ENCODE measurements at regions not wholly inside any gene's neighbourhood (a gene's known extent, or its start where the extent isn't known, plus 50 kb on each side); places are given as distances from the start of the nearest gene placed in this dataset.

GRCh38 chr2:104654811-104655210, 199.1 kb upstream of the POU3F3 start:
- Mint-ChIP-seq H3K36me3 (ENCODE audit: insufficient read depth in 1 of 3, low read depth in 3 of 3) (no peaks in the 10 kb centered on the region), H3K27ac (no peak overlapping the region), H3K4me1 (peaks cover 31 to 35% of the 10 kb centered on the region in 2 experiments), H3K4me3 (no peak overlapping the region), H3K27me3 (ENCODE audit: low read depth) (peaks cover 18% of the 10 kb centered on the region), H3K9me3 (no peaks in the 10 kb centered on the region)
- no peak overlapping the region for H2BK5ac ChIP-seq (ENCODE audit: insufficient read length, low read length)
- H2BK20ac ChIP-seq (ENCODE audit: low read depth, low read length, poor library complexity, severe bottlenecking), result no peak overlapping the region
- no peak overlapping the region for H3K14ac ChIP-seq (ENCODE audit: insufficient read depth, low read length)
- no peak overlapping the region for H2BK120ac ChIP-seq (ENCODE audit: low read depth, low read length, poor library complexity, severe bottlenecking)
- no peak overlapping the region for H3K4ac ChIP-seq (ENCODE audit: low read depth, low read length)
- H3K27ac ChIP-seq (ENCODE audit: insufficient read length, low read depth, low read length), result no peak overlapping the region
- no peaks in the 10 kb centered on the region for H3K79me2 ChIP-seq (ENCODE audit: insufficient read depth, low read length)
- peaks cover 10% of the 10 kb centered on the region; the same call in 1 of the 2 replicates for H3K4me1 ChIP-seq (ENCODE audit: insufficient read depth, low read length)
- no peak overlapping the region for H4K91ac ChIP-seq (ENCODE audit: insufficient read length, low read depth, low read length)
- no peak overlapping the region for H3K56ac ChIP-seq (ENCODE audit: insufficient read length, low read depth, low read length)
- H2BK15ac ChIP-seq (ENCODE audit: low read depth, low read length), result no peak overlapping the region
- H3K23ac ChIP-seq (ENCODE audit: insufficient read length, low read depth, low read length), result no peak overlapping the region
- no peaks in the 10 kb centered on the region for H3K9me3 ChIP-seq (ENCODE audit: control insufficient read depth, low read depth, low read length)
- no peak overlapping the region for H3K18ac ChIP-seq (ENCODE audit: insufficient read length, low read depth, low read length)
- H2BK12ac ChIP-seq (ENCODE audit: insufficient read length, low read depth, low read length), result no peak overlapping the region
- H2AK5ac ChIP-seq (ENCODE audit: insufficient read length, low read length), result no peak overlapping the region
- H3K9ac ChIP-seq (ENCODE audit: extremely low read depth, insufficient read length, low read length), result no peak overlapping the region
- H3T11ph ChIP-seq (ENCODE audit: low read length), result no peak overlapping the region
- no peaks in the 10 kb centered on the region for H3K79me1 ChIP-seq (ENCODE audit: insufficient read depth, low read depth, low read length, poor library complexity, severe bottlenecking)
- no peak overlapping the region for H2AFZ ChIP-seq (ENCODE audit: low read length)
- DNase-seq, result no peak
- H4K8ac ChIP-seq (replicated peaks; ENCODE audit: insufficient read length, low read depth, low read length), result no peak overlapping the region
- no peak overlapping the region for H3K4me2 ChIP-seq (ENCODE audit: insufficient read depth, insufficient read length, low read length)
- H3K23me2 ChIP-seq (ENCODE audit: insufficient read length, low read depth, low read length, poor library complexity, severe bottlenecking), result peaks cover 8% of the 10 kb centered on the region
- no peaks in the 10 kb centered on the region; the same call in 1 of the 2 replicates for H3K27me3 ChIP-seq (ENCODE audit: insufficient read depth, low read length)
- TF ChIP-seq CTCF (conservative IDR thresholded peaks at IDR 0.05), result no peak
- H4K20me1 ChIP-seq (ENCODE audit: control insufficient read depth, insufficient read depth, insufficient read length), result no peaks in the 10 kb centered on the region
- WGBS (ENCODE audit: extremely low coverage, insufficient read length, low lambda C conversion rate), result no CpG with 5 or more reads among the region's 4 CpGs
- no peak overlapping the region for H4K5ac ChIP-seq (ENCODE audit: insufficient read length, low read depth, low read length)

Measured in H9 (cell line).